Thyroid gland (tissue), 4 donors: ENCODE measurements at regions not wholly inside any gene's neighbourhood (a gene's known extent, or its start where the extent isn't known, plus 50 kb on each side); places are given as distances from the start of the nearest gene placed in this dataset.

Source experiments
- POLR2A ChIP-seq, 2 donors: fragments of 450-650 bp; IDR thresholded peaks; one replicate each; pipeline ENCODE4 v1.6.1; 2017; ENCODE audit warnings: antibody characterized with exemption in 2 of 2, mild to moderate bottlenecking in 2 of 2, moderate library complexity in 1 of 2
- TF ChIP-seq, protein P1 (sequence below), 6 experiments: fragments of 200-600 bp in 3 of 6; fragments of 450-650 bp in 3 of 6; sonication (generic) in 3 of 6; IDR thresholded peaks; one replicate each; pipeline ENCODE4 v1.5.1; 2016 to 2019; ENCODE audit warnings: antibody characterized with exemption in 6 of 6, mild to moderate bottlenecking in 2 of 6, inconsistent platforms in 1 of 6, moderate library complexity in 1 of 6

- TF ChIP-seq, protein P1, sequence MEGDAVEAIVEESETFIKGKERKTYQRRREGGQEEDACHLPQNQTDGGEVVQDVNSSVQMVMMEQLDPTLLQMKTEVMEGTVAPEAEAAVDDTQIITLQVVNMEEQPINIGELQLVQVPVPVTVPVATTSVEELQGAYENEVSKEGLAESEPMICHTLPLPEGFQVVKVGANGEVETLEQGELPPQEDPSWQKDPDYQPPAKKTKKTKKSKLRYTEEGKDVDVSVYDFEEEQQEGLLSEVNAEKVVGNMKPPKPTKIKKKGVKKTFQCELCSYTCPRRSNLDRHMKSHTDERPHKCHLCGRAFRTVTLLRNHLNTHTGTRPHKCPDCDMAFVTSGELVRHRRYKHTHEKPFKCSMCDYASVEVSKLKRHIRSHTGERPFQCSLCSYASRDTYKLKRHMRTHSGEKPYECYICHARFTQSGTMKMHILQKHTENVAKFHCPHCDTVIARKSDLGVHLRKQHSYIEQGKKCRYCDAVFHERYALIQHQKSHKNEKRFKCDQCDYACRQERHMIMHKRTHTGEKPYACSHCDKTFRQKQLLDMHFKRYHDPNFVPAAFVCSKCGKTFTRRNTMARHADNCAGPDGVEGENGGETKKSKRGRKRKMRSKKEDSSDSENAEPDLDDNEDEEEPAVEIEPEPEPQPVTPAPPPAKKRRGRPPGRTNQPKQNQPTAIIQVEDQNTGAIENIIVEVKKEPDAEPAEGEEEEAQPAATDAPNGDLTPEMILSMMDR (IDR thresholded peaks at IDR 0.05), result no peak
- TF ChIP-seq POLR2A (IDR thresholded peaks at IDR 0.05), result no peak
Measured at GRCh38 chr6:154623391-154623790, 109.8 kb upstream of the SCAF8 start.
